DND-41 (cell line): ENCODE measurements at regions not wholly inside any gene's neighbourhood (a gene's known extent, or its start where the extent isn't known, plus 50 kb on each side); places are given as distances from the start of the nearest gene placed in this dataset.

Experiments
- ATAC-seq: fragments of 200-7000 bp; cut with Tn5 transposase; 3 replicates; pipeline ENCODE4 v1.9.1; 2021; ENCODE audit warnings: low read depth; ENCODE audit not compliant: insufficient read depth
- DNase-seq: peaks from one replicate; pipeline ENCODE4 v3.0.0-alpha.2; 2020
- H2AFZ ChIP-seq: 2 replicates; pipeline ENCODE4 v1.6.0; 2012; ENCODE audit warnings: low read depth, low read length
- H3K27ac ChIP-seq: 2 replicates; pipeline ENCODE4 v1.5.1; 2012; ENCODE audit warnings: low read length, inconsistent platforms
- H3K27me3 ChIP-seq: fragments of 200-600 bp; sonication (generic); 2 replicates; pipeline ENCODE4 v1.6.0; 2012; ENCODE audit warnings: low read length, mild to moderate bottlenecking, inconsistent platforms; ENCODE audit not compliant: insufficient read depth, poor library complexity
- H3K36me3 ChIP-seq: 2 replicates; pipeline ENCODE4 v1.5.1; 2012; ENCODE audit warnings: low read length, inconsistent platforms; ENCODE audit not compliant: insufficient read depth
- H3K4me1 ChIP-seq: 2 replicates; pipeline ENCODE4 v1.5.1; 2012; ENCODE audit warnings: mild to moderate bottlenecking, low read length; ENCODE audit not compliant: insufficient read depth
- H3K4me2 ChIP-seq: 2 replicates; pipeline ENCODE4 v1.6.0; 2012; ENCODE audit warnings: mild to moderate bottlenecking, moderate library complexity, low read length, inconsistent platforms; ENCODE audit not compliant: insufficient read depth
- H3K4me3 ChIP-seq, 2 experiments: fragments of 200-600 bp in 1 of 2; shearing (Covaris generic) in 1 of 2; 2 replicates each; pipeline ENCODE4 v1.5.1; 2012 to 2016; ENCODE audit warnings: inconsistent platforms in 2 of 2, low read length in 2 of 2, mild to moderate bottlenecking in 2 of 2, low read depth in 1 of 2, moderate library complexity in 1 of 2
- H3K79me2 ChIP-seq: 2 replicates; pipeline ENCODE4 v1.6.0; 2012; ENCODE audit warnings: low read length, inconsistent platforms; ENCODE audit not compliant: insufficient read depth
- H3K9ac ChIP-seq: 2 replicates; pipeline ENCODE4 v1.6.0; 2012; ENCODE audit warnings: low read depth, mild to moderate bottlenecking, inconsistent platforms, low read length, moderate library complexity
- H3K9me3 ChIP-seq: 2 replicates; pipeline ENCODE4 v1.5.1; 2012; ENCODE audit warnings: low read length, moderate library complexity, mild to moderate bottlenecking, inconsistent platforms; ENCODE audit not compliant: insufficient read depth, severe bottlenecking
- H4K20me1 ChIP-seq: 2 replicates; pipeline ENCODE4 v1.6.0; 2012; ENCODE audit warnings: low read length; ENCODE audit not compliant: insufficient read depth
- EZH2 ChIP-seq: IDR thresholded peaks from 3 replicates; pipeline ENCODE4 v1.6.1; 2012; ENCODE audit warnings: borderline replicate concordance, low read depth, mild to moderate bottlenecking, moderate library complexity, low read length, inconsistent platforms; ENCODE audit not compliant: severe bottlenecking
- TF ChIP-seq, protein P1 (sequence below): IDR thresholded peaks from 2 replicates; pipeline ENCODE4 v1.5.1; 2012; ENCODE audit warnings: borderline replicate concordance, low read length, moderate library complexity, mild to moderate bottlenecking; ENCODE audit not compliant: poor library complexity, severe bottlenecking; ENCODE audit errors: extremely low read depth

DNA sequence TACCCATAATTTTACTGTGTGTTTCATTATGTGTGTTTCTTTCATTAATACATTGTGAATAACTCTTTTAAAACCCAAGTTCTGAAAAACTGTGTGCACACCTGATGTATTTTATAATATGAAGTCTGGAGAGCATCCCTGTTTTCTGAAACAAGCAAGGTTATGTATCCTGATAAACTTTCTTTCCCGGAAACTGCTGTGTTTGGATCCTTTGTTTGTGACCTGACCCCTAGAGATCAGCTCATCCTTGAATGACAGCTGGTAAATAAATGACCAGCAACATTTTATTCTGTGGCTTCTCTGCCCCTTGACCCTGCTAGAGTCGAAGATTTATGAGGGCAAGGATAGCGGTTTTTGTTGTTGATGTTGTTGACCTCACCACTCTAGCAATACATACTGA, 535.6 kb upstream of the ZFP42 start:
- Histone ChIP-seq H3K36me3 (no peaks in the 10 kb centered on the region), H3K4me2 (no peak overlapping the region), H2AFZ (no peak overlapping the region), H3K79me2 (no peaks in the 10 kb centered on the region), H3K27ac (no peak overlapping the region), H4K20me1 (no peaks in the 10 kb centered on the region), H3K4me1 (no peaks in the 10 kb centered on the region), H3K9ac (no peak overlapping the region), H3K27me3 (no peaks in the 10 kb centered on the region), H3K4me3 (no peak overlapping the region), H3K9me3 (no peaks in the 10 kb centered on the region)
- TF ChIP-seq, protein P1, sequence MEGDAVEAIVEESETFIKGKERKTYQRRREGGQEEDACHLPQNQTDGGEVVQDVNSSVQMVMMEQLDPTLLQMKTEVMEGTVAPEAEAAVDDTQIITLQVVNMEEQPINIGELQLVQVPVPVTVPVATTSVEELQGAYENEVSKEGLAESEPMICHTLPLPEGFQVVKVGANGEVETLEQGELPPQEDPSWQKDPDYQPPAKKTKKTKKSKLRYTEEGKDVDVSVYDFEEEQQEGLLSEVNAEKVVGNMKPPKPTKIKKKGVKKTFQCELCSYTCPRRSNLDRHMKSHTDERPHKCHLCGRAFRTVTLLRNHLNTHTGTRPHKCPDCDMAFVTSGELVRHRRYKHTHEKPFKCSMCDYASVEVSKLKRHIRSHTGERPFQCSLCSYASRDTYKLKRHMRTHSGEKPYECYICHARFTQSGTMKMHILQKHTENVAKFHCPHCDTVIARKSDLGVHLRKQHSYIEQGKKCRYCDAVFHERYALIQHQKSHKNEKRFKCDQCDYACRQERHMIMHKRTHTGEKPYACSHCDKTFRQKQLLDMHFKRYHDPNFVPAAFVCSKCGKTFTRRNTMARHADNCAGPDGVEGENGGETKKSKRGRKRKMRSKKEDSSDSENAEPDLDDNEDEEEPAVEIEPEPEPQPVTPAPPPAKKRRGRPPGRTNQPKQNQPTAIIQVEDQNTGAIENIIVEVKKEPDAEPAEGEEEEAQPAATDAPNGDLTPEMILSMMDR = no peak
- TF ChIP-seq EZH2 = no peak
- DNase-seq (no peak), ATAC-seq (no peak)

DNA sequence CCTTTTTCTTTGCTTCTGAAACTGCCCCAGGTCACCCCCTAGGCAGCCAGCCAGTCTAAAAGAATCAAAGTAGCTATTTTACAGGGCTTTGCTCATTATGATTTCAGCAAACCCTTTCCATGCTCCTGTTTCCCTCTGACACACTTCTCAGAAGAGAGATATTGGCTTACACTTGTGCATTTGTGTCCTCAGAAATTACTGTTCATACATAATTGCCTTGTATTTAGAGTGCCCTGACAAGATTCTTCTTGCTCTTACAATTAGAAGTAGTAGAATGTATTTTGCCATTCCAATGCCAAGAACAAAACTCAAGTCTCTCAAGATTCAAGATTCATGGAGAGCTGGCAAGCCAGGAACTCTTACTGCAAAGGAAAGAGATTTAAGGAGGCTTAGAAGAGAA, 531.0 kb upstream of the ZFP42 start:
- Histone ChIP-seq H2AFZ (no peak overlapping the region), H3K4me3 (no peak overlapping the region)

DNA sequence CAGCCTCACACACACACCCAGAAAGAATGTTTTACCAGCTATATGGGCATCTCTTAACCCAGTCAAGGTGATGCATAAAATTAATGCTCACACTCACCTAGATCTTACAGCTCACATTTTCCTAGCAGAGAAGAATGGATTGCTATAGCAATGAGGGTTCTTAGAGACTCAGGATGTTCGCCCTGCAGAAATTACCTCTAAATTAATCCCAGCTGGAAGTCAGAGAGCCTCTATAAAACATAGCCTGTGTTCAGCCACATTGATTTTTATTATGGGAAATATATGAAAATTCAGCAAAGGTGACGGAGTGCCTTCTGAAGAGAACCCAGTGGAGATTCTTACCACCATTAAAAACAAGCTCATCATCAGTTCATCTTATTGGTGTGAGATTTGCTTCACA, 528.3 kb upstream of the ZFP42 start:
- Histone ChIP-seq H3K36me3 (no peaks in the 10 kb centered on the region), H3K4me3 (no peak overlapping the region), H3K27ac (no peak overlapping the region), H3K9ac (no peak overlapping the region), H3K79me2 (no peaks in the 10 kb centered on the region), H3K4me2 (no peak overlapping the region), H4K20me1 (no peaks in the 10 kb centered on the region), H3K4me1 (no peaks in the 10 kb centered on the region), H3K27me3 (no peaks in the 10 kb centered on the region), H2AFZ (no peak overlapping the region), H3K9me3 (no peaks in the 10 kb centered on the region)
- ATAC-seq (no peak), DNase-seq (no peak)
- TF ChIP-seq EZH2 = no peak
- TF ChIP-seq, protein P1 = no peak

More for the DNA sequence above, 531.0 kb upstream of the ZFP42 start:
- no peaks in the 10 kb centered on the region for H3K36me3 ChIP-seq
- no peaks in the 10 kb centered on the region for H3K27me3 ChIP-seq
- no peak for DNase-seq
- ATAC-seq = no peak
- no peaks in the 10 kb centered on the region for H4K20me1 ChIP-seq
- no peaks in the 10 kb centered on the region for H3K4me1 ChIP-seq
- H3K27ac ChIP-seq = no peak overlapping the region
- H3K79me2 ChIP-seq = no peaks in the 10 kb centered on the region
- no peak overlapping the region for H3K4me2 ChIP-seq
- TF ChIP-seq, protein P1 = no peak
- no peak for TF ChIP-seq EZH2
- H3K9ac ChIP-seq = no peak overlapping the region
- H3K9me3 ChIP-seq = no peaks in the 10 kb centered on the region

GRCh38 chr4:187469627-187470026, 525.9 kb upstream of the ZFP42 start:
- Histone ChIP-seq H3K4me3 (no peak overlapping the region), H3K4me1 (no peaks in the 10 kb centered on the region), H3K27ac (no peak overlapping the region), H3K4me2 (no peak overlapping the region), H2AFZ (no peak overlapping the region), H4K20me1 (no peaks in the 10 kb centered on the region), H3K36me3 (no peaks in the 10 kb centered on the region), H3K79me2 (no peaks in the 10 kb centered on the region), H3K9me3 (no peaks in the 10 kb centered on the region), H3K27me3 (no peaks in the 10 kb centered on the region), H3K9ac (no peak overlapping the region)
- TF ChIP-seq EZH2 = no peak
- TF ChIP-seq, protein P1 = no peak
- no peak for DNase-seq
- ATAC-seq = no peak
